Kidney (tissue), 13 donors: ENCODE measurements at regions not wholly inside any gene's neighbourhood (a gene's known extent, or its start where the extent isn't known, plus 50 kb on each side); places are given as distances from the start of the nearest gene placed in this dataset.
A peak's percentile ranks its signal among the peaks of the same experiment; 100 is the strongest.

Experiments
- DNase-seq, 5 donors: peaks; one replicate each; pipeline ENCODE4 v3.0.0-alpha.2; 2013 to 2020
- FAIRE-seq: peaks from 2 replicates; lab custom pipeline; 2012; peaks lifted over from hg19 to GRCh38; lab: Jason Lieb, UNC
- H3K27ac ChIP-seq, 2 donors: one replicate each; pipeline ENCODE4 v1.7.0; 2013; ENCODE audit warnings: low read depth in 2 of 2, low read length in 2 of 2, inconsistent platforms in 1 of 2
- H3K27me3 ChIP-seq: one replicate; pipeline ENCODE4 v1.7.1; 2013; ENCODE audit warnings: low read length, inconsistent platforms; ENCODE audit not compliant: control insufficient read depth, insufficient read depth
- H3K36me3 ChIP-seq, 3 donors: one replicate each; pipeline versions ENCODE4 v1.7.0 to v1.7.1; 2013; ENCODE audit warnings: low read length in 3 of 3, control low read depth in 1 of 3, inconsistent platforms in 1 of 3; ENCODE audit not compliant: insufficient read depth in 3 of 3, control insufficient read depth in 2 of 3
- H3K4me1 ChIP-seq, 3 donors: one replicate each; pipeline versions ENCODE4 v1.7.0 to v1.7.1; 2013; ENCODE audit warnings: low read length in 3 of 3, inconsistent platforms in 1 of 3, low read depth in 1 of 3; ENCODE audit not compliant: control insufficient read depth in 2 of 3, insufficient read depth in 2 of 3
- H3K4me3 ChIP-seq, 3 donors: one replicate each; pipeline versions ENCODE4 v1.7.0 to v1.8.1; 2013; ENCODE audit warnings: low read length in 3 of 3, control low read depth in 1 of 3, inconsistent platforms in 1 of 3
- H3K9ac ChIP-seq, 3 donors: one replicate each; pipeline versions ENCODE4 v1.7.0 to v1.7.1; 2013; ENCODE audit warnings: low read length in 3 of 3, control low read depth in 1 of 3, inconsistent platforms in 1 of 3
- H3K9me3 ChIP-seq, 3 donors: one replicate each; pipeline versions ENCODE4 v1.7.0 to v1.7.1; 2013; ENCODE audit warnings: low read length in 3 of 3, control low read depth in 1 of 3, inconsistent platforms in 1 of 3; ENCODE audit not compliant: control insufficient read depth in 2 of 3, insufficient read depth in 1 of 3
- CTCF ChIP-seq: IDR thresholded peaks from 3 replicates; pipeline ENCODE4 v1.5.1; 2012; ENCODE audit warnings: mild to moderate bottlenecking, moderate library complexity, borderline replicate concordance; ENCODE audit not compliant: insufficient read depth; ENCODE audit errors: extremely low read depth
- intact Hi-C: fragments of 100-400 bp; cut with DNase I; formaldehyde crosslinking; loops from one replicate; pipeline ENCODE4 v1.11.1; 2022
- donor health status: control.
- donor health status: control.
- donor health status: control.
- donor health status: control.
- donor health status: control.
- donor health status: DM: yes; HTN: yes; CAD: no.
- donor health status: Normal renal cell carcinoma (clear cell type).

- H3K4me3 ChIP-seq = no peak overlapping the region
- no peak for TF ChIP-seq CTCF
- H3K4me1 ChIP-seq = peaks cover 0 to 2% (median 0%) of the 10 kb centered on the region in 3 donors
- no peaks in the 10 kb centered on the region for H3K9me3 ChIP-seq
- H3K27me3 ChIP-seq = no peaks in the 10 kb centered on the region
- no peak for FAIRE-seq
- no peak overlapping the region for H3K27ac ChIP-seq
- no peak for DNase-seq
- H3K36me3 ChIP-seq = no peaks in the 10 kb centered on the region
- intact Hi-C loops = no loop called here
- no peak overlapping the region for H3K9ac ChIP-seq
Observed at GRCh38 chr6:54057058-54057457, 54.2 kb upstream of the MLIP start.

GRCh38 chr6:54058236-54058635 lies 53.0 kb upstream of the MLIP start:
- Histone ChIP-seq H3K4me3 (no peak overlapping the region), H3K27me3 (no peaks in the 10 kb centered on the region), H3K27ac (no peak overlapping the region), H3K4me1 (peaks cover 0 to 2% (median 0%) of the 10 kb centered on the region in 3 donors), H3K9me3 (no peaks in the 10 kb centered on the region), H3K36me3 (no peaks in the 10 kb centered on the region), H3K9ac (no peak overlapping the region)
- no peak for TF ChIP-seq CTCF
- intact Hi-C loops = no loop called here
- DNase-seq = no peak
- no peak for FAIRE-seq

- Histone ChIP-seq H3K27ac (no peak overlapping the region), H3K9me3 (no peaks in the 10 kb centered on the region), H3K36me3 (no peaks in the 10 kb centered on the region), H3K9ac (no peak overlapping the region), H3K27me3 (no peaks in the 10 kb centered on the region), H3K4me3 (peak overlapping the region in 2 of 3 donors; percentile 10 to 49), H3K4me1 (peaks cover 0 to 2% (median 0%) of the 10 kb centered on the region in 3 donors)
- intact Hi-C loops = no loop called here
- DNase-seq (no peak), FAIRE-seq (no peak)
- no peak for TF ChIP-seq CTCF
Observed at GRCh38 chr6:54059683-54060082, 51.6 kb upstream of the MLIP start.

GRCh38 chr6:54060286-54060685 lies 51.0 kb upstream of the MLIP start:
- Histone ChIP-seq H3K27ac (no peak overlapping the region), H3K9me3 (no peaks in the 10 kb centered on the region), H3K9ac (no peak overlapping the region), H3K36me3 (no peaks in the 10 kb centered on the region), H3K27me3 (no peaks in the 10 kb centered on the region), H3K4me3 (no peak overlapping the region), H3K4me1 (peaks cover 0 to 2% (median 0%) of the 10 kb centered on the region in 3 donors)
- no peak for DNase-seq
- intact Hi-C loops = no loop called here
- TF ChIP-seq CTCF = no peak
- no peak for FAIRE-seq
